Mammary epithelial cell (primary cell): ENCODE measurements at regions not wholly inside any gene's neighbourhood (a gene's known extent, or its start where the extent isn't known, plus 50 kb on each side); places are given as distances from the start of the nearest gene placed in this dataset.

ENCODE experiments used
- EZH2 ChIP-seq: IDR thresholded peaks from 2 replicates; pipeline ENCODE4 v1.6.1; 2012; ENCODE audit warnings: low read length, inconsistent platforms, borderline replicate concordance
- TF ChIP-seq, protein P1 (sequence below), 2 donors: IDR thresholded peaks in 1 of 2; conservative IDR thresholded peaks in 1 of 2; 2 replicates each; pipeline ENCODE4 v1.5.1; 2011 to 2012; ENCODE audit warnings: inconsistent platforms in 2 of 2, low read length in 2 of 2, mild to moderate bottlenecking in 2 of 2, control low read depth in 1 of 2, low read depth in 1 of 2; ENCODE audit not compliant: insufficient read depth in 1 of 2; ENCODE audit errors: extremely low read depth in 1 of 2

DNA sequence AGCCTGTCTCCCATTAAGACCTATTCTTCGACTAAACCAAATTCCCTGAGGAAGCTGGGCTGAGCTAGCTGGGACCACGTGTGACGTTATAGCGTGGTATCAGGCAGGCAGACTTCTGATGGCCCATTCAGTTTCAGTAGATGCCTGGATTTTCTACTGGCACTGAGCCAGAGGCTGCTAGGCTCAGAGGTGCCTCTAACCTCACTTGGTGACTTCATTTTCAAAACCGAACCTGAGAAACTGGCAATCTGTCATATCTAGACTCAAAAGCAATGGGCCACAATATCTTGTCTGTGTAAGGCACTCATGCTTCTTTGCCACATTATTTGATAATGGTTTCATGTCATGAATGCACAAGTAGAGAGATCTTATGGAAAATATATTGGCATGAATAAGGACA is 352.1 kb upstream of the AZI2 start:
- TF ChIP-seq, protein P1, sequence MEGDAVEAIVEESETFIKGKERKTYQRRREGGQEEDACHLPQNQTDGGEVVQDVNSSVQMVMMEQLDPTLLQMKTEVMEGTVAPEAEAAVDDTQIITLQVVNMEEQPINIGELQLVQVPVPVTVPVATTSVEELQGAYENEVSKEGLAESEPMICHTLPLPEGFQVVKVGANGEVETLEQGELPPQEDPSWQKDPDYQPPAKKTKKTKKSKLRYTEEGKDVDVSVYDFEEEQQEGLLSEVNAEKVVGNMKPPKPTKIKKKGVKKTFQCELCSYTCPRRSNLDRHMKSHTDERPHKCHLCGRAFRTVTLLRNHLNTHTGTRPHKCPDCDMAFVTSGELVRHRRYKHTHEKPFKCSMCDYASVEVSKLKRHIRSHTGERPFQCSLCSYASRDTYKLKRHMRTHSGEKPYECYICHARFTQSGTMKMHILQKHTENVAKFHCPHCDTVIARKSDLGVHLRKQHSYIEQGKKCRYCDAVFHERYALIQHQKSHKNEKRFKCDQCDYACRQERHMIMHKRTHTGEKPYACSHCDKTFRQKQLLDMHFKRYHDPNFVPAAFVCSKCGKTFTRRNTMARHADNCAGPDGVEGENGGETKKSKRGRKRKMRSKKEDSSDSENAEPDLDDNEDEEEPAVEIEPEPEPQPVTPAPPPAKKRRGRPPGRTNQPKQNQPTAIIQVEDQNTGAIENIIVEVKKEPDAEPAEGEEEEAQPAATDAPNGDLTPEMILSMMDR (conservative IDR thresholded peaks at IDR 0.05 in 1 of 2, IDR thresholded peaks at IDR 0.05 in 1 of 2; ENCODE audit: extremely low read depth in 1 of 2, insufficient read depth in 1 of 2, low read depth in 1 of 2, low read length in 2 of 2) = no peak
- no peak for TF ChIP-seq EZH2
